Prostate gland (tissue), 2 donors: ENCODE measurements at regions not wholly inside any gene's neighbourhood (a gene's known extent, or its start where the extent isn't known, plus 50 kb on each side); places are given as distances from the start of the nearest gene placed in this dataset.

Source experiments
- CTCF ChIP-seq, 4 experiments: fragments of 200-600 bp in 2 of 4; fragments of 450-650 bp in 2 of 4; sonication (generic) in 2 of 4; IDR thresholded peaks; 1 replicate in 3 of 4; 2 replicates in 1 of 4; pipeline ENCODE4 v1.5.1; 2016 to 2019; ENCODE audit warnings: antibody characterized with exemption in 4 of 4, mild to moderate bottlenecking in 2 of 4, moderate library complexity in 2 of 4
- POLR2A ChIP-seq: fragments of 450-650 bp; IDR thresholded peaks from one replicate; pipeline ENCODE4 v1.6.1; 2016; ENCODE audit warnings: antibody characterized with exemption, mild to moderate bottlenecking
- POLR2AphosphoS5 ChIP-seq: sonication (generic); formaldehyde crosslinking; IDR thresholded peaks from one replicate; pipeline ENCODE4 v1.6.1; 2017; ENCODE audit warnings: antibody characterized with exemption

GRCh38 chr10:78756604-78757343 lies 312.0 kb upstream of the ZMIZ1 start:
- TF ChIP-seq CTCF (IDR thresholded peaks at IDR 0.05) (no peak), POLR2A (no peak), POLR2AphosphoS5 (peak; percentile 64)
